ENCODE measurements at regions not wholly inside any gene's neighbourhood (a gene's known extent, or its start where the extent isn't known, plus 50 kb on each side); places are given as distances from the start of the nearest gene placed in this dataset.

- DNase-seq (ENCODE audit: low spot score): no peak
These were observed 136.9 kb downstream of the SCARB1 start for GRCh38 chr12:124726596-124727263.

GRCh38 chr12:124725597-124726237 is 137.9 kb downstream of the SCARB1 start:
- no peak for DNase-seq (ENCODE audit: low spot score)

GRCh38 chr12:124725099-124725498 is 138.6 kb downstream of the SCARB1 start:
- no peak for DNase-seq (ENCODE audit: low spot score)

GRCh38 chr12:124722878-124723277 is 140.8 kb downstream of the SCARB1 start:
- DNase-seq (ENCODE audit: low spot score): no peak

- DNase-seq (ENCODE audit: low spot score): no peak
These were observed 142.0 kb downstream of the SCARB1 start for GRCh38 chr12:124721501-124722162.

- no peak for DNase-seq (ENCODE audit: low spot score)
These were observed 142.8 kb downstream of the SCARB1 start for GRCh38 chr12:124720681-124721500.

GRCh38 chr12:124720004-124720680 is 143.5 kb downstream of the SCARB1 start:
- no peak for DNase-seq (ENCODE audit: low spot score)

GRCh38 chr12:124719231-124719630 is 144.4 kb downstream of the SCARB1 start:
- DNase-seq (ENCODE audit: low spot score): no peak

GRCh38 chr12:124718458-124718857 is 145.2 kb downstream of the SCARB1 start:
- no peak for DNase-seq (ENCODE audit: low spot score)

GRCh38 chr12:124718036-124718435 is 145.6 kb downstream of the SCARB1 start:
- no peak for DNase-seq (ENCODE audit: low spot score)

- no peak for DNase-seq (ENCODE audit: low spot score)
These were observed 146.3 kb downstream of the SCARB1 start for GRCh38 chr12:124717318-124717717.

- no peak for DNase-seq (ENCODE audit: low spot score)
These were observed 147.2 kb downstream of the SCARB1 start for GRCh38 chr12:124716208-124717130.

GRCh38 chr12:124715121-124715990 is 147.9 kb upstream of the NCOR2 start:
- no peak for DNase-seq (ENCODE audit: low spot score)

- no peak for DNase-seq (ENCODE audit: low spot score)
These were observed 146.1 kb upstream of the NCOR2 start for GRCh38 chr12:124713436-124714082.

GRCh38 chr12:124713041-124713435 is 145.6 kb upstream of the NCOR2 start:
- DNase-seq (ENCODE audit: low spot score): no peak

- no peak for DNase-seq (ENCODE audit: low spot score)
These were observed 143.9 kb upstream of the NCOR2 start for GRCh38 chr12:124711344-124711743.

- no peak for DNase-seq (ENCODE audit: low spot score)
These were observed 142.6 kb upstream of the NCOR2 start for GRCh38 chr12:124709722-124710687.

- no peak for DNase-seq (ENCODE audit: low spot score)
These were observed 139.9 kb upstream of the NCOR2 start for GRCh38 chr12:124707316-124707715.
